EL (cell line): ENCODE measurements at regions not wholly inside any gene's neighbourhood (a gene's known extent, or its start where the extent isn't known, plus 50 kb on each side); places are given as distances from the start of the nearest gene placed in this dataset.

ENCODE experiments used
- DNase-seq: peaks from one replicate; pipeline ENCODE4 v3.0.0-alpha.2; 2016

DNA sequence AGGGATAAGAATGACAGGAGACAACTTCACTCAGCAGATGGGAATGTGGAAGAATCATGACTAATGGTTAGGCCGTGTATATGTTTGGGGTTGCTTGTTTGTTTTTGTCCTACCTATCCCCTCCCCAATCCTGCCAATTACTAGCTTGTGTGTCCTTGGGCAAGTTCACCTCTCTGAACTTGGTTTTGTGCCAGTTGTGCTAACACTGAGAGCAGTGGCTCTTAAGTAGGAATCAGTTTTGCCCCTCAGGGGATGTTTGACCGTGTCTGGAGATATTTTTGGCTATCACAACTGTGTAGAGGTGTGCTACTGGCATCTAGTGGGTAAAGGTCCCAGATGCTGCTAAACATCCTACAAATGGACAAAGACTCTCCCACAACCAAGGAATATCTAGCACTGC, 287.0 kb downstream of the DMRT2 start:
- no peak for DNase-seq

DNA sequence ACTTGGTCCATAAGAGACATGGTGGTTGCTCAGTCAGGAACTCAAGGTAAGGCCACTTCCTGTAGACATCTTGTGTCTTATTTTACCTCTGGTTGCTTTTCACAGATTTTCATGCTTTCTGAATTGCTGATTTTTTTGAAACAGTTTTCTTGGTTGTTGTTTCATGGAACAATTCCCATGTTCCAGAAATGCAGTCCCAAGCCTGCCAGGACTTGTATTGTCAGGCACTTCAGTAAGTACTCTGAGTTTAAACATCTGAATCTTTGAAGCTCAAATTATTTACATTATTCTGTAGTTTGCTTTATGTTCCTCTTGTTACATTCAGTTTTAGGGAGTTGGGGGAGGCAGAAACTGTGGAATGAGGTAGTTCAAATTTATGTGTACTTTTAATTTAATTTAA, 290.2 kb downstream of the DMRT2 start:
- DNase-seq, result no peak

DNA sequence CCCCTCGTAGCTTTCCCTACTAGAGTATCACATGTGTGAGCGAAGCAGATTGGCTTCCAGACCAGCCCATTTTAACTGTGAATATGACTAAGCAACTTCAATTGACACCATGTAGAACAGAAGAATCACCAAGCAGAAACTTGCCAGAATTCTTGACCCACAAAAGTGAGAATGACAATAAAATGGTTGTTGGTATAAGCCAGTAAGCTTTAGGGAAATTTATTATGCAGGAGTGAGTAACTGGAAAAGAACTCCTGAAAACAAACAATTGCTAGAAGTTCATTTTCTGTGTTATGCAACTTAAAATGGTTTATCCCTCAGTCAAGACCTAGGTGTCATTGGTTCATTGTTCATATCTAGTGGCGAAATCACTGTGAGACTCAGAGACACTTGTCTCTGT, 303.1 kb downstream of the DMRT2 start:
- DNase-seq, result no peak

DNA sequence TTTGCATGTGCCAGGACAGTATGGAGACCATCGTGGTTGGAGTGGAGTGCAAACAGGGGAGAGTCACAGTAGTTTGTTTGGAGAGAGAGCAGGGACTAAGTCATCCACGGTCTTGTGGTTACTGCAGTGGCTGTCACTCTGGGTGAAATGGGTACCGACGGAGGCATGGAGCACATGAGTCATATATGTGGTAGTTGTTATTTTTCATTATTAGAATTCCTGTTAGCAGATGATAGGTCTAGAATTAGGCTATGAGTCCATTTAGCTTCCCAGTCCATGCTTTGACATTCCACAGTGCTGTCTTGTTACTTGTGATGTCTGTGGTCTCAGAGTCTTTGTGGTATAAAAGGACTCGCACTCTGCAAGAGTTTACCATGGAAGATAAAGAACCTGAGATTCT, 303.9 kb downstream of the DMRT2 start:
- DNase-seq, result peak; percentile 4

DNA sequence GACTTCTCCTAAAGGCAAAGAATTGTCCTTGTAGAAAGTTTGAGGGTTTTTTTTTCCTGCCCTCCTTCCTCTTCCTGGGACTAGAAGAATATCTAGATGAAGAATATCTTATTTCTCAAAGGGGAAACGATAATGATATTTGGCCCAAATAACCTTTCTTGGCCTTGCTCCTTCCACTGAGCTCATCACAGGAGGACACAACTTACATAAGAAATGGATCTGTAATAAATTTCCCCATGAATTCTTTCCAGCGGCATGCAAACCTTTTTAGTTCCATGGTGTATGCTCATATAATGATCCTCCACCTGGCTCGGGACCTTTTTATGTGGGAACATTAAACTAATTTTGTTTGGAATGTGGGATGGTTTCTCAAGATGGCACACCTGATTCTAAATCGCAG, 304.4 kb downstream of the DMRT2 start:
- no peak for DNase-seq

DNA sequence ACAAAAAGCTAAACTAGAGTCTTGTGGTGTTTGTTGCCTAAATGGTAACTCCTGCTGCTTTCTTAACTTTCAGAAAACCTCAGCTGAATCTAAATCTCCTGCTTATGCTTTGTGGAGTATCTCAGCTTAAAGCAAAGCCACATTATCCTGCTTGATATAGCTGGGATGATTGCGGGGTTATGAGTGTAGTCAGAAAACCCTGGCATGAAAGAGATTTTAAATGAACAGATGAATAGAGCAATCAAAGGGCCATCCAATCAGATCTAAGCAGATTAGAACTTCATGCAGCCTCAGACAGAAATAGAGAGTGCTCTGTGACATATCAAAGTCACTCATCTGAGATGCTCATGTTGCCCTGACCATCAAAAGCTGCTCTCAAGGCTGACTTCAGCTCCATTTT, 305.5 kb downstream of the DMRT2 start:
- no peak for DNase-seq

DNA sequence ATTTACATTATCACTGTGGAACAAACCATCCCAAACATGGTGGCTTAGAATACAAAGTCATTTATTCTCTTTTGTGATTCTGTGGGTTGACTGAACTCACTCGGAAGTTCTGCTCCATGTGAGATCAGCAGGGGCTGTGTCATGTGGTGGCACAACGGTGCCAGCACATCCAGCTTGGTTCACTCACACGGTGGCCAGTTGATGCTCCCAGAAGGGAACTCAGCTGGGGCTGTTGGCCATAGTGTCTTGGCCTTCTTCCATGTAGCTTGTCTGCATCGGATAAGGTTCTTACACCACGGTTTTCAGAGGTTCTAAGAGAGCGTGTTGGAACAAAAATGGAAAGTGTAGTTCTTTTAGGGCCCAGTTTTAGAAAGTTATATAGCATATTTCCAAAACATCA, 312.7 kb downstream of the DMRT2 start:
- no peak for DNase-seq

DNA sequence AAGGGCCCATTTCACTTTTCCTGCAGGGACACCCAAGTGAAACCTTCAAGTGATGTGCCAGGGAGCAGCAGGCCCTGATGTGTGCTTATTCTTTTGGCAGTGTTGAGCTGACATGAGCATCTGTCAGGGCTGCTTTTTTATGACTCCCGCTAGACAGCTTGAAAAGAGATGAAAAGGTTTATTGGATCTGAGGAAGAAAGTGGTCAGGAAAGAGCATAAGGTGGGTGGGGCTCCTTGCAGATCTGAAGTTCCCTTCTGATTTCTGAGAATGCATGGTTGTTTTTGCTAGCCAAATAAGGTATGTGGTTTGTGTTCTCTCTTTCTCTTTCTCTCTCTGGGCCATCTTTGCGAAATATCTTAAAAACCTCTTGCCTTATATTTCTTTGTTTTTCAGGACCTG, 316.1 kb downstream of the DMRT2 start:
- no peak for DNase-seq

DNA sequence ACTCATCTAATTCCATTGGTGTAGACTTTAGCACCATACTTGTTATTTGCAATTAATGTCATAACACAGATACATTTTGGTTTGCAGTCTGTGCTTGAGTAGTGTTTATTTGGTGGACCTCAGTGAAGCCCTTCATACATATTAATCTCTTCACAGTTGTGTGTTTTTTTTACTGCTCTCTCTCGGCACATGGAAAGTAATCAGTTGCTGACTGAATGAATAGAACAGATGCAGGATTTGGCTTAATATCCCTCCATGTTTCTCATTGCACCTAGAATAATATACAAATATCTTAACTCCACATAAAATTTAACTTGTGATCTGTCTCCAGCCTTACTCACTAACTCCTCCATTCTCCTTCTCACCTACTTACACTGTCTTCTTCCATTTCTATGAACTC, 319.1 kb downstream of the DMRT2 start:
- DNase-seq, result no peak

DNA sequence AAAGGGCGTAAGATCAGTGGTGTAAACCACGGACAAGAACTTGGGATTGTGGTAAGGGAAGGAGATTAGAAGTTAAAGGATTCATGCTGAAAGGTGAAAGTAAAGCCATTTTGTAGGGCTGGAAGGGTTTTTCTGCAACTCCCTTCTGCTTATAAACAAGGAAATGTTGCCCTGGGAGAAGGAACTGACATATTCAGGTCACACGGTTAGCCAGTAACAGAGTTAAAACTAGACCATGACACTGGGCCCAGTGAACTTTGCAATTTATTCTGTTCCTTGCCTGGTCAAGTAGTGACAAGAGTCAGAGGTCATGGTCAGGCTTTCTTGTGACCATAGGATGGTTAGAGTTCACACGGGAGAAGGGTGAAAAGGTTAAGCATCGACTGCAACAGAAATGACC, 323.3 kb downstream of the DMRT2 start:
- DNase-seq, result no peak

DNA sequence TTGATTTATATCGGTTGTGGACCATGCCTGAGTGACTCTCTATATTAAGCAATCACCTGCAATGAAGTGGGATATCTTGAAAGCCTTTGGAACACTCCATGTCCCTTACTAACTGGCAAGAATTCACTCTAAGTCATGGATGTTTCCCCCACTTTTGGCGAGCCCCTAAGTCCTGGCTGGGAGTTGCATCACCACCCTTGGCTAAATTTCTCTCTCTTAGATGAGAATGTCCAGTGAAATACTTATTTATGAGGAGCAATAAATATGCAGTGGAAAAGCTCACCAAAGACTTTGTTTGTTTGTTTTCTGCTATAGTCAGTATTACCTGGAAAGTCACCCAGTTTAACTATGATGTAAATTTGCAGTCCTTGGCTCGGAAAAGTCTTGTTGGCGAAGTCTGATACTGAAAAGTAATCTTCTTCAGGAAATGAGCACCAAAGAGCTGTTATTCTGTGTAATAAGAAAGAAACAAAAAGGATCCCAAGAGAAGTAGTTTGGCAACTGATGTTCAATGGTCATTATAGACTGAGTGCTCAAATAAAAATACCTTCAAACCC, 333.8 kb downstream of the DMRT2 start:
- DNase-seq, result no peak

DNA sequence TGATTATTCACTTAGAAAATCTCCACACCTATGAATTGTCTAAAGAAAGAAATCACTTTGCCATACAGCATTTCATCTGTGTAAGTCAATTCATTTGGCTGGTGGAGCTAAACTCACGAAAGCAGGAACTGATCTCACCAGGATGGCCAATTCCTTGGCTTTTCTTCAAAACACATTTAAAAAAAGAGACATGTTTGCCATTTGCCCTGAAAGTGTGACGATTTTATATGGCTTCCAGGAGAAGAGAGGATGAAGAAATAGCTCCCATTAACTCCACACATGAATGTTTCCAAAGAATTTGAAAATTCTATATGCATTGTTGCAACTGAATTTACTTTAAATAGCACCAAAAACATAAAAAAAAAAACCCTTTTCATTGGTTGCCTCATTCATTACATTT, 334.7 kb downstream of the DMRT2 start:
- DNase-seq, result no peak

DNA sequence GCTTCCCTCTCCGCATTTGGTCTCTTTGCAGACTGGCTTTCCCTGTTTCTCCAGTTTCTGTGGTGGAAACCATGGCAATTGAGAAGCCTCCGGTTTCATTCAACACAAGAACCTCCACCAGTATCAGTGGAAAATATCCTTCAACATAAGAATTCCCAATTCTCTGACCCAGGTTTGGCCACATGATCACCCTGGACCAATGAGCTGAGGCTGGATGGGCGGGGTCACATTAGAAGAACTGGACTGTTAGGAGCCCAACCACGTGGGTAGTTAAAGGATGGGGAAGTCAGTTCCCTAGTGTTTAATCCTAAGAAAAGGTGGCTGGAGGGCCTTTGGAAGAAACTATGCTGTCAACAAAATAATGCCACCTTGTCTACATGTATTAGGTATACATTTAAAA, 336.3 kb downstream of the DMRT2 start:
- no peak for DNase-seq

DNA sequence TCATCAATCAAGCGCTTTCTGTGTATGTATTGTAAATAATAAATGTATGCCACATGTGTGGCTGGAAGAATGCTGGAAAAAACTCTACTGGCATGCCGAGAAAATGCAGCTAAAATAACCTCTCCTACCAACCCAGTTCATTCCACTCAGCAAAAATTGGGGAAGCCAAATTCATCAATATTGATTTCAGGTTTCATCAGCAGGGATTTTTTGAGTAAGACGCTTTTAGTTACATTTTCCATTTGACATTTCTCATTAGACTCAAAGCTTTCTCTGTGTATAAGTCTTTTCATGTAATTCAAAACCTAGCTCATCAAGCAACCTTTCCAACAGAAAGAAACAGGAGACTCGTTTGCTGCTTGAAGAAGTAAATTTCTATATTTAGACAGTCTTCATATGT, 338.1 kb downstream of the DMRT2 start:
- no peak for DNase-seq

DNA sequence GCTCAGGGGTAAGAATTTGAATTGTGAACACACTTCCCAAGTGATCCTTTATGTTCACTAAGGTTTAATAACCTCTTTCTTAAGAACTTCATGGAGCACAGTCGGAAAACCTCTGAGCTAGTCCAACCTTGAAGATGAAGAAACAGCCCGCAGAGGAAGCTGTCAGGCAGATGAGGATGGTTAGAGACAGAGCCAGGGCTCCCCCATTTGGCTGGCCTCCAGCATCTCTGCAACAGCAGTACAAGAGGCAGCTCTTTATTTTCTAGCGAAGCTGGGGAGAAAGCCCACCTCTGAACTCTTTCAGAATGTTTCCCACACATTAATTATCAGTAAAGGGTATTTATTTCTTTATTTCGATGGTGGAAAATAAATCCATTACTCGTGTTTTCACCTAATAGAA, 350.8 kb downstream of the DMRT2 start:
- DNase-seq, result no peak

DNA sequence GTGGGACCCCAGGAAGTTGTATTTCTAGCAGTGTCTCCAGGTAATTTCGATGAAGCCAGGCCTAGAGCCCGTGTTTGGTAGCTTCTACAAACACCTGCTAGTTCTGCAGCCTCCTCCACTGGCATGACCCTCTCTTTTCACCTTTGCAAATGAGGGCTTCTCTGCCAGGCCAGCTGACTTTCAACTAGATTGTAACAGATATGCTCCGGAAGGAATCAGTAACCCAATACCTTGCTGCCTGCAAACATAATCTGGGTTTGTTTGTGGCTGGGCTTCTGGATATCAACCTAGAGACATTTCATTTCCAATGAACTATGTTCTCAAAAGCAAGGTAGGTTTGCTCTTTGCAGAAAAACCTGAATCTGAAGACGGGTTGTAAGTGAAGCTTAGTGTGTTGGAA, 354.8 kb downstream of the DMRT2 start:
- DNase-seq, result no peak

DNA sequence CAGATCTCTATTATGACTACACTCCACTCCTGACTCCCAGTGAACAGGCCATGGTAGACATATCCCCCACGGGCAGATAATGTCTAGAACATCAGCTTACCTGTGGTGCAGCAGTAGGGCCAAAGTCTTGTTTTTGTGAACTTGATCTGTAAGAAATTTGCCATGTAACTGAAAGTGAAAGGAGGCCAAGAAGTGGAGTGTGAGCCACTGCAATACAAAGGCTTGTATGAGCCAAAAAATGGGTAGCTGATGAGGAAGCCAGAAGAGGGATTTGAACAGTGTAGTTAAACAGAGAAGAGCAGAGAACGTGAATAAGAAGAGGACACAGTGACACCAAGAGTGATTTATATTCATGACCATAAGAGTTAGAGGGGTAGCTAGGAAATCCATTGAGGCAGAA, 361.7 kb downstream of the DMRT2 start:
- no peak for DNase-seq

DNA sequence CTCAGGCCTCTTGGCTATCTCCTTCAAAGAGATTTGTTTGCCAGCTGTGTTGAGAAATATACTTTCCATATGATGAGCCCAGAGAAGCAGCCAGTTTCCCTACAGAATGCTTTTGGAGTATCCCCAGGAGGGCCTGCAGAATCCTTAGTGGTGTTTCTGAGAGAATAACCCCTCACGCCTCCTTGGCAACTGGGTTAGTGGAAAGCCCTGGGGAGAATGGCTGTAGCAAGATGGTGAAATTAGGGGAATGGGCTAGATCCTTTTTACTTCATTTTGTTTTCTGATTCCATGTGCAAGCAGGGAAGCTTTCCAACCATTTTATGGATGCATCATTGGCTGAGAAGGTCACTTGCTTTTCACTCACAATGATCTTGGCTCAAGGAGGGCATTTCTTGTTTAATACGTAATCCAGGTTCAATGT, 364.6 kb downstream of the DMRT2 start:
- DNase-seq, result no peak

DNA sequence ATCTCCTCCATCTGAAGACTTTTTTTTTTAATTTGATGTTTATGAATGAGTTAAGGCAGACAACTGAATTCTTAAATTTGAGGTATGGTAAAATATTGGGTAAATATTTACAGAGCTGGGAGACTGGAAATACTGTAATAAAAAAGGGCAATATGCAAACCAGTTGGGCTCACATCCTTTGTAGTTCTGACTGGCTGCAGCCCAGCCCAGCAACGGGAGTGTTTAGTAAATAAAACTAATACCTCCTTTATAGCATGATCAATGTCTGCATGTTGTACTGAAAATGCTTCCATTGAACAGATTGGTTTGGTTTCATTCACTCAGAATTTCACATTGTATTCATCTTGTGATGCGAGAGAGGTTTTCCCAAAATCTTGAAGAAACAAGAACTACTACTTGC, 365.0 kb downstream of the DMRT2 start:
- no peak for DNase-seq

DNA sequence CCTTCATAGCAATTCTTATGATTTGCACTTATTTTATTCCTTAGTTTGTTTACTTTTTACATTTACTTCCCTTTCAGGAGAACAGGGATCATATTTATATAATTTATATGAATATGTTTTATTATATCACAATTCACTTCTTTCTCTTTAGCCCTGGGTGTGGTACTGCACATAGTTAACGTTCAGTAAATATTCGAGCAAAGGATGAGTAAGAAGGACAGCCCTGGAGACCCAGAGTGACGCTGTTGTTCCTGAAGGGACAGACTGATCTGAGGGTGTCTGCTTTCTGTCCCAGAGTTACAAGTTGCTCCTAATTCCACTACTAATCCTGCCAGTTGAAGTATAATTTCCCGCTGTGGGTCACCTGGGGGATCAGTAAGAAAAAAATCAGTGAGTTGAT, 366.1 kb downstream of the DMRT2 start:
- no peak for DNase-seq

DNA sequence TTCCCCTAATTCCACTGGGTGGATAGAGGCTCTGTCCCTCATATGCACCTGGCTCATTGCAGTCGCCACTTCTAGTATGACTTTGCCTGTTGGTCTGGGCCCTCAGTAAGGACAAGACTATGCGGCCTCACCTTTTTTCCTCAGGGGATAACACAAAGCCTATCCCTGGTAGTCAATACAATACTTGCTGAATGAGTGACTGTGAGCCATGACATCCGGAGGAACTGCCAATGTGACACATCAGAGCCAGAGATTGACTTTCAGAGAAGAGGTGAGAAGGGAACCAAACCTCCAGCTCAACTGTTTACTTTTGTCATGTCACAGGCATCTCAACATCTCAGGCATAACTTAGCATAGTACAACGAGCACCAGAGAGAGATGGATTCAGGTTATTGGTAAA, 371.3 kb downstream of the DMRT2 start:
- no peak for DNase-seq

DNA sequence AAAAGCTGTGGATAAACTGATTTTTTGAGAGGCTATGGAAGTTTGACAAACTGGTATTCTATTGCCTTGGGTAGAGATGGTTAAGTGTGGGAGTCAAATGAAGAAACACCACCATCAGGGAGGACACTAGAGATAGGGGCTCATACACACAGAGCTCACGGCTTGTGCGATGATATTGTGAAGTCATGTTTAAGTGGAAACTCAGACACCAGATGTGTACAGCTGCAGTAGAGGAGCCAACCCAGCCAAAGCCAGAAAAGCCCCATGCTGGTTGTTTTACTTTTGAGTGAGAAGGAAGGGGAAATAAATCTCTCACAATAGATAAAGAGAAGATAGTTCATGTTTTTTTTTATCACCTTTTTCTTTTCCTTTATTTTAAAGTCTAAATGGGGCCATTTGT, 377.7 kb downstream of the DMRT2 start:
- no peak for DNase-seq

DNA sequence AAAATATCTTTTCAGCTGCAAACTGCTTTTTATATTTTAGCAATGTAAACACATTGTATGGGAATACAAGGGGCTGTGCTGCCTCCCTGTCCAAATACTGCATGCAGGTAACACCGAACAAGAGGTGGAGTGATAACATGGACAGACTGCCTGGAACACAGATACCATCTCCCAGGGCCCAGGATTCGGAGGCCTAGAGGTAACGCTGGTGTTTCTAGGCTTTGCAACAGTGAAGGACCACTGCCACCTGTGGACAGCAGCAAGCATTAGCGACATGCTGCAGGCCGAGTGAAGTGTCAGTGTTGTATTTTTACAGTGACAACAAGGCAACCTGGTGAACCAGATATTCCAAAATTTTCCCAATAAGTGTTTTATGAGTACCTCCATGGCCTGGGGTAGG, 379.1 kb downstream of the DMRT2 start:
- DNase-seq, result peak; percentile 2

DNA sequence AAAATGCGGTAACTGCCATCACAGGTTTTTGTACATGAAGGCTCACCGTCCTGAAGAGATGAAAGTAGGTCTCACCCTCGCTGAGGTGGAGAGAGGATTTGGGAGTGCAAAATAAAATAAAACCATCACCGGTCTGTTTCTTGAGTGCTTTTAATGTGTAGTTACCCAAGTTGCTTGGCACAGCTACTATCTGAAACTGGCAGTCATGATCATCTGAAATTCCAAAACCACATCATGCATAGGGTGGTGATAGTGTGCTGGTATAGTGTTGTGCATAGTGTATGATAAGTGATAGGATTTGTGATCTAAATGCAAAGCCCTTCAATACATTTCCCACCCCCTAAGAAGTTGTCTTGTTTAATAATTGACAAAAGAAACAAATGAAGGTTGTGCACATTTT, 381.3 kb downstream of the DMRT2 start:
- DNase-seq, result no peak

DNA sequence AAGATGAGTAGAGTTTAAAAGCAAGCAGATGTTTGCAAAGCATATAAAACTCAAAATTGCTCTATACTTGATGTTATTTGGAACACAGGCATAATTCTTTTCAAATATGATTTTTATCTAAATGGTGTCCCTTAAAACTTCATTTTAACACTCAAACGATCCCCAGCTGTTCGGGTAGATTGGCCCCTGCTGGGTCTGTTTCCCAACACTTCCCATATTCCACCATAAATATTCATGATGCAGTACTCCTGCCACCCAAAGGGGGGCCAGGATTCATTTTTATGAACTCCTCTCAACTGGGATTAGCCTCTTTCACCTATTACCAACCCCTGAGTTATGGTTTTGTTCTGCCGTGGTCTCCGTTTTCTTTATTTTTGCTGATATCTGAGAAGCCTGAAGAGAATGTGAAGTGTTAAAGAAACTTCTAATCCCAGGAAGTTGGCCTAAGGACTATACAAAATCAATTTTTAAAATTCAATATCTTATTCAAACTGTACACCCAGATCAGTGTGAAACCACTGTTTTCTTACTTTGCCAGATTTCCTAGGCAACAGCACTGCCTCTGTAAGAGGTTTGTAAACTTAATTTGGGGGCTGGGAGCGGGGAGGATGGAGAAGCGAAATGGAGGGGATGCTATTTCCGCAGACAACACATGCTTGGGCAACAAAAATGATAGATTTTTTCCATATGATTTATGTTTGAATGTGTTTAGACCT, 384.1 kb downstream of the DMRT2 start:
- peak; percentile 1 for DNase-seq
